Urothelium cell line (cell line): ENCODE measurements at regions not wholly inside any gene's neighbourhood (a gene's known extent, or its start where the extent isn't known, plus 50 kb on each side); places are given as distances from the start of the nearest gene placed in this dataset.

ENCODE experiments used
- DNase-seq: peaks from one replicate; pipeline ENCODE4 v3.0.0; 2011; ENCODE audit warnings: low spot score, mixed read lengths
- FAIRE-seq: peaks from 2 replicates; lab custom pipeline; 2011; peaks lifted over from hg19 to GRCh38; lab: Jason Lieb, UNC

- FAIRE-seq: no peak
- DNase-seq: no peak
Measured at GRCh38 chr5:56340196-56340980, 107.3 kb upstream of the ANKRD55 start.

- DNase-seq: no peak
- FAIRE-seq: no peak
Measured at GRCh38 chr5:56339732-56340131, 106.6 kb upstream of the ANKRD55 start.

- DNase-seq (no peak), FAIRE-seq (no peak)
Measured at GRCh38 chr5:56337715-56338319, 104.7 kb upstream of the ANKRD55 start.

- DNase-seq (no peak), FAIRE-seq (no peak)
Measured at GRCh38 chr5:56335212-56335611, 102.1 kb upstream of the ANKRD55 start.

GRCh38 chr5:56330806-56331205 lies 97.7 kb upstream of the ANKRD55 start:
- no peak for FAIRE-seq
- DNase-seq: no peak

GRCh38 chr5:56330167-56330566 lies 97.0 kb upstream of the ANKRD55 start:
- FAIRE-seq: no peak
- DNase-seq: no peak

- FAIRE-seq (no peak), DNase-seq (no peak)
Measured at GRCh38 chr5:56329652-56330051, 96.5 kb upstream of the ANKRD55 start.

- no peak for FAIRE-seq
- DNase-seq: peak; percentile 39
Measured at GRCh38 chr5:56328753-56329560, 95.8 kb upstream of the ANKRD55 start.

- no peak for FAIRE-seq
- DNase-seq: no peak
Measured at GRCh38 chr5:56327809-56328208, 94.7 kb upstream of the ANKRD55 start.

- no peak for DNase-seq
- FAIRE-seq: no peak
Measured at GRCh38 chr5:56326770-56327169, 93.6 kb upstream of the ANKRD55 start.

GRCh38 chr5:56326116-56326515 lies 93.0 kb upstream of the ANKRD55 start:
- FAIRE-seq (no peak), DNase-seq (no peak)

- FAIRE-seq (no peak), DNase-seq (no peak)
Measured at GRCh38 chr5:56325039-56325438, 91.9 kb upstream of the ANKRD55 start.

- FAIRE-seq (no peak), DNase-seq (peak; percentile 81)
Measured at GRCh38 chr5:56323505-56323904, 90.4 kb upstream of the ANKRD55 start.

- DNase-seq (no peak), FAIRE-seq (no peak)
Measured at GRCh38 chr5:56322592-56322991, 89.5 kb upstream of the ANKRD55 start.

- no peak for DNase-seq
- peak; percentile 46 for FAIRE-seq
Measured at GRCh38 chr5:56321236-56321881, 88.2 kb upstream of the ANKRD55 start.

GRCh38 chr5:56320686-56321085 lies 87.6 kb upstream of the ANKRD55 start:
- DNase-seq: no peak
- FAIRE-seq: no peak

GRCh38 chr5:56319526-56320181 lies 86.5 kb upstream of the ANKRD55 start:
- FAIRE-seq: no peak
- peak; percentile 62 for DNase-seq

GRCh38 chr5:56317923-56318561 lies 84.9 kb upstream of the ANKRD55 start:
- FAIRE-seq: no peak
- DNase-seq: no peak

- DNase-seq: no peak
Measured at GRCh38 chr5:56316299-56316994, 83.3 kb upstream of the ANKRD55 start.

GRCh38 chr5:56314529-56314928 lies 81.4 kb upstream of the ANKRD55 start:
- DNase-seq (no peak), FAIRE-seq (no peak)

More at GRCh38 chr5:56316299-56316994, 83.3 kb upstream of the ANKRD55 start:
- FAIRE-seq: no peak
